ENCODE measurements at regions not wholly inside any gene's neighbourhood (a gene's known extent, or its start where the extent isn't known, plus 50 kb on each side); places are given as distances from the start of the nearest gene placed in this dataset.

- H3K4me3 Mint-ChIP-seq = no peak overlapping the region
- H3K27me3 Mint-ChIP-seq = no peaks in the 10 kb centered on the region
- peaks cover 0 to 12% of the 10 kb centered on the region in 2 donors for H3K9me3 Mint-ChIP-seq
- ATAC-seq = no peak
- H3K27ac Mint-ChIP-seq = no peak overlapping the region
- no peaks in the 10 kb centered on the region for H3K4me1 Mint-ChIP-seq
- no peak for DNase-seq
Observed at GRCh38 chr2:82289446-82289845, 1984.9 kb upstream of the LRRTM1 start.

DNA sequence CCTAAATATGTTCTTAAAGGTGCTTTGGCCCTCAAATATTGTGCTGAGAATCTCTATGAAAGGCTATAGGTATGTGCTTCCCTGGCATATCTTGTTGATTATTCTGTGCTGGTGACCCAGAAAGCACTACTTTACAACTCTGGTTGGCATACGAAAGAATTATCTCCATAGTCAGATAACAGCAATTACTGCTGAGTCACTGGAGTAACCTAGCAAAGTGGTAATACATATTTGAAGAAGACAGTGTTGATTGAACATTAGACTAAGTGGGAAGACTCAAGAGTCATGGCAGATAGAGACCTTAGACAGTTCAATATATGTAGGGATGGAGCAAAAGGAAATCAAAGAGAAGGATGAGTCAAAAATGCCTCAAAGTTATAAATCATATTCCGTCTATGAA, 1978.5 kb upstream of the LRRTM1 start:
- Mint-ChIP-seq H3K4me3 (no peak overlapping the region), H3K27me3 (no peaks in the 10 kb centered on the region), H3K9me3 (peaks cover 5 to 20% of the 10 kb centered on the region in 2 donors), H3K27ac (no peak overlapping the region), H3K4me1 (no peaks in the 10 kb centered on the region)
- DNase-seq (no peak), ATAC-seq (no peak)

- no peak for DNase-seq
- peaks cover 8 to 27% of the 10 kb centered on the region in 2 donors for H3K9me3 Mint-ChIP-seq
Observed at GRCh38 chr2:82282111-82282882, 1977.7 kb upstream of the LRRTM1 start.

DNA sequence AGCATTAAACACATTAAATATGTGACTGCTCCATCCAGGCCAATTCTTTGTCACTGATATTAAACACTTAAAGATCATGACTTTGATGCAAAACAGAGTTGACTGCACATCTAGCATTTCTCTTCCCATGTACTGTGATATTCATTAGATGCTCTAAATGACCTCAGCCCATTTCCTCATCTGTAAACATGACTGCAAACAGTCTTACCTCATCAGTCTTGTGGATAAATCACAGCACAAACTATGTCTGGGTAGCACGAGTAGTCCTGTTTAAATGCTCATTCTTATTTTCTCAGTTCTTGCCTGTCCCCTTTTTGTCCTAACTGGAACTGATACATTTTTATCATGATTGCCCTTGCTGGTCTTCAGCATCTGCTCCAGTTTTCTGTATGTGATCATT, 1974.8 kb upstream of the LRRTM1 start:
- Mint-ChIP-seq H3K9me3 (peaks cover 24 to 26% of the 10 kb centered on the region in 2 donors), H3K4me1 (no peaks in the 10 kb centered on the region), H3K27me3 (no peaks in the 10 kb centered on the region), H3K27ac (no peak overlapping the region), H3K4me3 (no peak overlapping the region)
- ATAC-seq = no peak
- no peak for DNase-seq

More at GRCh38 chr2:82282111-82282882, 1977.7 kb upstream of the LRRTM1 start:
- no peak overlapping the region for H3K4me3 Mint-ChIP-seq
- ATAC-seq = no peak
- no peaks in the 10 kb centered on the region for H3K4me1 Mint-ChIP-seq
- H3K27ac Mint-ChIP-seq = no peak overlapping the region
- H3K27me3 Mint-ChIP-seq = no peaks in the 10 kb centered on the region

GRCh38 chr2:82278416-82278815, 1973.9 kb upstream of the LRRTM1 start:
- ATAC-seq = no peak
- Mint-ChIP-seq H3K4me3 (no peak overlapping the region), H3K27me3 (no peaks in the 10 kb centered on the region), H3K4me1 (no peaks in the 10 kb centered on the region), H3K27ac (no peak overlapping the region), H3K9me3 (peaks cover 24 to 30% of the 10 kb centered on the region in 2 donors)
- DNase-seq = no peak

- no peak overlapping the region for H3K27ac Mint-ChIP-seq
- ATAC-seq = no peak
- H3K27me3 Mint-ChIP-seq = no peaks in the 10 kb centered on the region
- DNase-seq = no peak
- H3K9me3 Mint-ChIP-seq = peaks cover 19 to 25% of the 10 kb centered on the region in 2 donors
- H3K4me1 Mint-ChIP-seq = no peaks in the 10 kb centered on the region
- no peak overlapping the region for H3K4me3 Mint-ChIP-seq
Observed at GRCh38 chr2:82275599-82275998, 1971.0 kb upstream of the LRRTM1 start.

GRCh38 chr2:82268446-82268845, 1963.9 kb upstream of the LRRTM1 start:
- no peak overlapping the region for H3K27ac Mint-ChIP-seq
- no peak for ATAC-seq
- no peaks in the 10 kb centered on the region for H3K27me3 Mint-ChIP-seq
- no peak for DNase-seq
- H3K4me1 Mint-ChIP-seq = no peaks in the 10 kb centered on the region
- H3K9me3 Mint-ChIP-seq = peaks cover 6 to 7% of the 10 kb centered on the region in 2 donors
- H3K4me3 Mint-ChIP-seq = no peak overlapping the region

- no peaks in the 10 kb centered on the region for H3K27me3 Mint-ChIP-seq
- DNase-seq (no peak), ATAC-seq (no peak)
- H3K9me3 Mint-ChIP-seq = peaks cover 21 to 37% of the 10 kb centered on the region in 2 donors
- H3K4me3 Mint-ChIP-seq = no peak overlapping the region
- H3K4me1 Mint-ChIP-seq = no peaks in the 10 kb centered on the region
- no peak overlapping the region for H3K27ac Mint-ChIP-seq
Observed at GRCh38 chr2:82260521-82260920, 1956.0 kb upstream of the LRRTM1 start.

DNA sequence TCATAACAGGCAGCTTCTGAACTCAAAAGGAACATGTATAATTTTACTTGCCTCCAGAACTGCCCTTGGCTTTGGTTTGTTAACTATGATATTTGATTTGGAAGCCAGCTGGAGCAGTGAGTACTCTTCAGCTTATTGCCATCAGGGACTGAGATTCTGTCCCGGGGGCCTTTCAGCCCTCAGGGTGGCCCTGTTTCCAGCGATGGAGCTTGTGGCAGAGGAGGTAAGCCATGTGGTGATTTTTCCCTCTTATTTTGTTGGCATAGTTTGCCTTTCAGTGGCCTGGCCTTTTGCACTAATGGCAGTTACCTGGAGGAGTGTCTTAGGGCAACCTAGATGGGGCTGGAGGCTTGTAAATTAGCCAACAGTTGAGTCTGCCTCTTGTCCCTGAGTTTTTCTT, 1955.0 kb upstream of the LRRTM1 start:
- no peak overlapping the region for H3K27ac Mint-ChIP-seq
- no peaks in the 10 kb centered on the region for H3K4me1 Mint-ChIP-seq
- no peaks in the 10 kb centered on the region for H3K27me3 Mint-ChIP-seq
- peaks cover 22 to 41% of the 10 kb centered on the region in 2 donors for H3K9me3 Mint-ChIP-seq
- DNase-seq (no peak), ATAC-seq (no peak)
- H3K4me3 Mint-ChIP-seq = no peak overlapping the region

- Mint-ChIP-seq H3K4me3 (no peak overlapping the region), H3K27me3 (no peaks in the 10 kb centered on the region), H3K4me1 (no peaks in the 10 kb centered on the region), H3K27ac (no peak overlapping the region), H3K9me3 (peaks cover 28 to 53% of the 10 kb centered on the region in 2 donors)
- ATAC-seq (no peak), DNase-seq (no peak)
Observed at GRCh38 chr2:82257796-82258555, 1953.4 kb upstream of the LRRTM1 start.

- Mint-ChIP-seq H3K4me3 (no peak overlapping the region), H3K27ac (no peak overlapping the region), H3K4me1 (no peaks in the 10 kb centered on the region), H3K27me3 (no peaks in the 10 kb centered on the region), H3K9me3 (peaks cover 28 to 54% of the 10 kb centered on the region in 2 donors)
- no peak for ATAC-seq
- no peak for DNase-seq
Observed at GRCh38 chr2:82256983-82257632, 1952.6 kb upstream of the LRRTM1 start.

DNA sequence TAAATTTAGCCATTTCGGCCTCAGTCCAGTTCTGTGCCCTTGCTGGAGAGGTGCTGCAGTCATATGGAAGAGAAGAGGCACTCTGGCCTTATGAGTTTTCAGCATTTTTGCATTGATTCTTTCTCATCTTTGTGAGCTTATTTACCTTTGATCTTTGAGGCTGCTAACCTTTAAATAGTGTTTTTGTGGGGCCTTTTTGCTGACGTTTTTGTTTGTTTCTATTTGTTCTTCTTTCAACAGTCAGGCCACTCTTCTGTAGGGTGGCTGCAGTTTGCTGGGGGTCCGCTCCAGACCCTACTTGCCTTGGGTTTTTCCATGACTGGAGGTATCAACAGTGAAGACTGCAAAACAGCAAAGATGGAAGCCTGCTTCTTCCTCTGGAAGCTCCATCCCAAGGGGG, 1951.7 kb upstream of the LRRTM1 start:
- H3K27me3 Mint-ChIP-seq = no peaks in the 10 kb centered on the region
- ATAC-seq = no peak
- peaks cover 29 to 61% of the 10 kb centered on the region in 2 donors for H3K9me3 Mint-ChIP-seq
- no peaks in the 10 kb centered on the region for H3K4me1 Mint-ChIP-seq
- H3K4me3 Mint-ChIP-seq = no peak overlapping the region
- H3K27ac Mint-ChIP-seq = no peak overlapping the region
- DNase-seq = no peak

- peaks cover 26 to 54% of the 10 kb centered on the region in 2 donors for H3K9me3 Mint-ChIP-seq
Observed at GRCh38 chr2:82254728-82255127, 1950.2 kb upstream of the LRRTM1 start.

DNA sequence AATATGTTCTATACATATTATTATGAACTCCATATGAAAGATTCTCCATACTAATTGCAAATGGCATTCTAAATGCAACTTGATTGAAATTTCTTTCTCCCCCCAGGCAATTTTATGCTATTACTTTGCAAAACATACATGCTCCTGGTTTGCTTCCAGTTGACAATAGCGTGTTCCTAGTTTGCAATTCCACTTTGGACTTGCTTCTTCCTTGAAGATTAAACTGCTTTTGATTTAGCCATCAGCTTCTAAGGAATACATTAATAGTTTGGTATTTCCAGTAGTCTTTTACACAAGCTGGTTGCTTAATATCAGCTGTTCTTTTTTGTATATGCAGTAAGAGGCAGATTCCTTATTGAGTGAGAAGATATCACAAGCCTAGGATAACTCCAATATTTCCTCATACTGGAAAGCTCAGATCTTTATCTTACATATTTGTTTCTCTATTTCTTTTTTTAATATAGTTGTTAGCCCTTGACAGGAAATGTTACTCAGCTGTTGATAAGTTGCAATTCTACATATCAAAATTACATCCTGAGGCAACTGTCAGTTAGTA, 1941.7 kb upstream of the LRRTM1 start:
- H3K27ac Mint-ChIP-seq = no peak overlapping the region
- no peak overlapping the region for H3K4me3 Mint-ChIP-seq
- H3K27me3 Mint-ChIP-seq = no peaks in the 10 kb centered on the region
- ATAC-seq = no peak
- no peaks in the 10 kb centered on the region for H3K4me1 Mint-ChIP-seq
- no peak for DNase-seq
- peaks cover 19 to 25% of the 10 kb centered on the region in 2 donors for H3K9me3 Mint-ChIP-seq

More at GRCh38 chr2:82254728-82255127, 1950.2 kb upstream of the LRRTM1 start:
- H3K27me3 Mint-ChIP-seq = no peaks in the 10 kb centered on the region
- no peak for DNase-seq
- no peak overlapping the region for H3K27ac Mint-ChIP-seq
- no peaks in the 10 kb centered on the region for H3K4me1 Mint-ChIP-seq
- ATAC-seq = no peak
- no peak overlapping the region for H3K4me3 Mint-ChIP-seq

GRCh38 chr2:82239176-82239575, 1934.6 kb upstream of the LRRTM1 start:
- H3K4me3 Mint-ChIP-seq = no peak overlapping the region
- DNase-seq (no peak), ATAC-seq (no peak)
- H3K27ac Mint-ChIP-seq = no peak overlapping the region
- H3K9me3 Mint-ChIP-seq = peaks cover 17 to 30% of the 10 kb centered on the region in 2 donors
- no peaks in the 10 kb centered on the region for H3K4me1 Mint-ChIP-seq
- no peaks in the 10 kb centered on the region for H3K27me3 Mint-ChIP-seq

Measured in stimulated activated naive CD8-positive, alpha-beta T cell treated with anti-CD3 and anti-CD28 coated beads, Interleukin-15, amount 100 ng/mL, for 72 hours (primary cell).